ENCODE measurements at regions not wholly inside any gene's neighbourhood (a gene's known extent, or its start where the extent isn't known, plus 50 kb on each side); places are given as distances from the start of the nearest gene placed in this dataset.

DNA sequence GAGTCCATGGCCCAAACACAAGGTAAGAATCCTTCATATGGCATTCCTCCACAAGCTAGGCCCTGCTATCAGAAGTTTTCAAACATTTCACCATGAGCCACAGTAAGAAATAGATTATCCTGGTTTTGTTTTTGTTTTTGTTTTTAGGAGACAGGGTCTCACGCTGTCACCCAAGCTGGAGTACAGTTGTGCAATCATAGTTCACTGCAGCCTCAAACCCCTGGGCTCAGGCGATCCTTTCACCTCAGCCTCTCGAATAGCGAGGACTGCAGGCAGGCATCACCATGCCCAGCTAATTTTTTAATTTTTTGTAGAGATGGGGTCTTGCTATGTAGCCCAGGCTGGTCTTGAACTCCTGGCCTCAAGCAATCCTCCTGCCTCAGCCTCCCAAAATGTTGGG is 218.8 kb downstream of the TOMM20 start:
- intact Hi-C loops (cut with micrococcal nuclease): no loop called here
- ChIA-PET POLR2A (interaction anchor here (0.5 to 1.0 kb wide), 3 partner anchors 28 to 299 kb away, joined by 4 to 6 read pairs (median 5); no protein-coding TSS in a partner anchor), CTCF (no interaction called here)
- H3K36me3 Mint-ChIP-seq (ENCODE audit: low read depth): no peaks in the 10 kb centered on the region
- no peaks in the 10 kb centered on the region for H3K27me3 Mint-ChIP-seq
- H3K4me1 Mint-ChIP-seq: peaks cover 8% of the 10 kb centered on the region
- ATAC-seq (ENCODE audit: low read depth): no peak
- no peak for TF ChIP-seq CTCF (IDR thresholded peaks at IDR 0.05)
- DNase-seq: no peak
- no peak overlapping the region for H3K4me3 Mint-ChIP-seq
- H3K27ac Mint-ChIP-seq: no peak overlapping the region
- H3K9me3 Mint-ChIP-seq: no peaks in the 10 kb centered on the region

DNA sequence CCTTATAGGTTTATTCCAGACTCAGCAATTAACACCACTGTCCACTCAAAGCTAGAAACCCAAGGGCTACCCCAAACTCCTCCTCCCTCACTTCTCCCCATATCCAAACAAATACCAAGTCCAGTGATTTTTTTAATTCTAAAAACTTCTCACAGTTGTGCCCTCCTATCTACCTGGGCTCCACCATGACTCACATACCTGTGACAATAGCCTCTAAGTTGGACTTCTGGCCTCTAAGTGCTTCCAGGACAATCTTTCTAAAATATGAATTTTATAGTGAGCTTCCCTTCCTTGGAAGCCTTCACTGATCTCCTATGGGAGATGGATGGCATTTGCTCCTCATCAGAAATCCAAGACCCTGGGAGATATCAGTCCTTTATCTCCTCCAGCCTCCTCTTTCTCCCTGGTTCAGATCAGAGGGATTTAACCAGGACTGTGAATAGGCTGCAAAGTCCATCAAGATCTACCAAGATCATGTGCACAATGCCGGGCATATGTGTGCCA is 219.3 kb downstream of the TOMM20 start:
- peaks cover 8% of the 10 kb centered on the region for H3K4me1 Mint-ChIP-seq
- no peak for ATAC-seq (ENCODE audit: low read depth)
- H3K36me3 Mint-ChIP-seq (ENCODE audit: low read depth): no peaks in the 10 kb centered on the region
- no peak overlapping the region for H3K4me3 Mint-ChIP-seq
- intact Hi-C loops (cut with micrococcal nuclease): no loop called here
- H3K9me3 Mint-ChIP-seq: no peaks in the 10 kb centered on the region
- no peak for TF ChIP-seq CTCF (IDR thresholded peaks at IDR 0.05)
- ChIA-PET CTCF (no interaction called here), POLR2A (interaction anchor here (0.5 to 1.0 kb wide), 2 partner anchors 28 to 277 kb away, joined by 5 to 6 read pairs; no protein-coding TSS in a partner anchor)
- H3K27ac Mint-ChIP-seq: no peak overlapping the region
- DNase-seq: no peak
- no peaks in the 10 kb centered on the region for H3K27me3 Mint-ChIP-seq

DNA sequence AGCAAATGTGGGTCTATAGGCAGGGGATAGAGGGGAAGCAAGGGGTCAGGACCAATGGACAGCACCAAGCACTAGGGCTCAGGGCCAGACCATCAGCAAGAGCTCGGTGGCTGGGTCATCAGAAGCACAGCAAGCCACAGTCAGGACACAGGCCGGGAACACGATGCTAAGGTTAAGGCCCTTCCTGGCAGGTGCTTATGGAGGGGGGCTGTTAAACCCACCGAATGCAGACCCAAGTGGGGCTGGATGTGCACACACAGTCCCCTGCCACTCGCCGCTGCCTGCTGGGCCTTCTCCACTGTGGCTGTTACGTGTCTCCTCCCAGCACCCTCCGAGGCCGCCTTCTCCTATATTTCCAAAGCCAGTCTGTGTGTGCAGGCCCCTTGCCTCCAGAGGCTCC is 220.1 kb downstream of the TOMM20 start:
- TF ChIP-seq CTCF (IDR thresholded peaks at IDR 0.05): no peak
- ChIA-PET POLR2A (no interaction called here), CTCF (no interaction called here)
- Mint-ChIP-seq H3K27me3 (no peaks in the 10 kb centered on the region), H3K27ac (no peak overlapping the region), H3K4me1 (peaks cover 8% of the 10 kb centered on the region), H3K9me3 (no peaks in the 10 kb centered on the region), H3K4me3 (no peak overlapping the region), H3K36me3 (ENCODE audit: low read depth) (no peaks in the 10 kb centered on the region)
- ATAC-seq (ENCODE audit: low read depth) (no peak), DNase-seq (no peak)
- intact Hi-C loops (cut with micrococcal nuclease): no loop called here

DNA sequence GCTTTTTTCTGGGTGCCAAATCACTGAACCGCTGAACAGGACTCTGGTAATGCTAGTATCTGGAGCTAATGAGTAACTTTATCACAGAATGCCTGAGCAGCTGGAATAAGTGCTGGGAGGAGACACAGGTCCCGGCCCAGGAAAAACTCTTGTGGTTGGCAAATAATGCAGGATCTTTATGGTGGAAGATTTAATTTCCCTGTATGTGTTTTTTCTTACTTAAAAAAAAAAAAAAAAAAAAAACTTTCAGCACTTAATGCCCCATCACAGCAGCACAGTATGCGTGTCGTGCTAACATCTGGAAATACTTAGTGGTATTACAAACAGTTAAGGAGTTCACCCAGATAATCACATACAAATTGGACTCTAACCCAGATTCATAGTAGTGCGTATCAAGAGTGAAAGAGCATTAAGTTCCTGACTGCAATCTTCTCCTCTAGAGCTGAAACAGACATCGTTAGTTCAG is 220.7 kb downstream of the TOMM20 start:
- Mint-ChIP-seq H3K27me3 (no peaks in the 10 kb centered on the region), H3K36me3 (ENCODE audit: low read depth) (no peaks in the 10 kb centered on the region), H3K27ac (no peak overlapping the region), H3K4me3 (no peak overlapping the region), H3K9me3 (no peaks in the 10 kb centered on the region), H3K4me1 (peaks cover 8% of the 10 kb centered on the region)
- CTCF ChIA-PET: no interaction called here
- POLR2A ChIA-PET: interaction anchor here (0.7 kb wide), 1 partner anchor 400 kb away, joined by 8 read pairs; no protein-coding TSS in a partner anchor
- no peak for ATAC-seq (ENCODE audit: low read depth)
- intact Hi-C loops (cut with micrococcal nuclease): no loop called here
- no peak for DNase-seq
- no peak for TF ChIP-seq CTCF (IDR thresholded peaks at IDR 0.05)

DNA sequence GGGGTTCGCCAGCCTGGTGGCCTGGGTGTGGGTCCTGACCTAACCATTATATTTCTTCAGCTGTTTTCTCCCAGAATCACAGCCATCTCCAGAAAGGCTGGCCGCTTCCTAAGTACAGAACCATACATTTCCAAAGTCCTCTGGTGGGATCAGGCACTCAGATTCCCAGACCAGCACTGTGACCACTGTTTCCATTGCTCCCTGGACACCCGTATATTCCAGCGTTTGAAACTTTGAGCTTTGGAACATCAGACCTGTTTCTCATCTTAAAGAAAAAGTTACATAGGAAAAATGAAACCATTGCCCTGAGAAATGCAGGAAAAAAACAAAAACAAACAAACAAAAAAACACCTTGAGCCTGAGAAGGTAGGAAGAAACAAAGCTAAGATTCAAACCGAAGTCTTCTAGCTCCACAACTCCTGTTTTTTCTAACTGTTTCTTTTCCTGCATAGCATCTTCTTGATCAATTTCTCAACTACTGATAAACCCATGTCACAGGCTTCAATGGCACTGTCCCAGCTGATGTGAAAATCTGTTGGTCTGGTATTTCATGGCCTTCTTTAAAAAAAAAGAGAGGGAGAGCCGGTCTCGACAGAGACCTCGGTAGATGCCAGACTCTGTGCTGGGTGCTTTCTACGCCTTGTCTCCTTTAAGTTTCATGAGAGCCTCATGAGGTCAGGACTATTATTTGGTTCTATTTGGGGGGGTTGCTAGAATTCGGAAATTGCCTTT is 221.3 kb downstream of the TOMM20 start:
- no peak for TF ChIP-seq CTCF (IDR thresholded peaks at IDR 0.05)
- H3K9me3 Mint-ChIP-seq: no peaks in the 10 kb centered on the region
- H3K4me3 Mint-ChIP-seq: no peak overlapping the region
- no peaks in the 10 kb centered on the region for H3K27me3 Mint-ChIP-seq
- no peak for DNase-seq
- ChIA-PET POLR2A (interaction anchor here (0.6 to 0.7 kb wide), 2 partner anchors 40 to 399 kb away, joined by 4 to 8 read pairs; no protein-coding TSS in a partner anchor), CTCF (no interaction called here)
- intact Hi-C loops (cut with micrococcal nuclease): no loop called here
- H3K4me1 Mint-ChIP-seq: peaks cover 4% of the 10 kb centered on the region
- no peak for ATAC-seq (ENCODE audit: low read depth)
- no peaks in the 10 kb centered on the region for H3K36me3 Mint-ChIP-seq (ENCODE audit: low read depth)
- H3K27ac Mint-ChIP-seq: no peak overlapping the region
